ENCODE measurements at regions not wholly inside any gene's neighbourhood (a gene's known extent, or its start where the extent isn't known, plus 50 kb on each side); places are given as distances from the start of the nearest gene placed in this dataset.

DNA sequence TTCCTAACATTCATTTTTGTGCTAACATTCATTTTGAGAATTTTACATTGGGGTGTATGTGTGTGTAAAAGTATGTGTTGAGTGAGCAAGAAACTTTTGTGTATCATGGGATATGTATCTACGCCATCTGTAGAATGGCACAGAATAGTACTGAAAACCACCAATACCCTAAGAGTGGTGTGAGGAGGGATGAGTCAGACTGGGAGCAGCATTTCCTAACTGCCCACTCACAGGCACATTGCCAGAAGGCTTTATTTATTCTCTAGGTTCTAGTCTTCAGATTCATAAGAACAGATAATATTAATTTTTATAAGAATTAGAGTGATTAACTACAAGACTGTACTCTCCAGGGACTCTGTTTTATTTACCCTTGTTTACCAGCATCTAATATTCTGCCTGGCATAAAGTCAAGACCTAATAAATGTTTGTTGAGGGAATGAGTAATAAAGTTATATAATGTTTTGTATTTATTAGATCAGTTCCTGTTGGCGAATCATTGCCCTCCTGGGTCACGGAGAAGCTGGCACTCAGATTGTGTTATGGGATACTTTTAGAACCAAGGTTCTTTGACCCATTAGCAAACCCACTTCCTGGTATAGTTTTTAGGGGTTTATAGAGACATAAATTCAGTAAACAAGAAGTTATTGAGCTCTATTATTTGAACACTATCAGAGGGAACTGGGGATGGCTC, 159.1 kb upstream of the PPP2R2B start:
- DNase-seq (ENCODE audit: low spot score) = peak; percentile 56

DNA sequence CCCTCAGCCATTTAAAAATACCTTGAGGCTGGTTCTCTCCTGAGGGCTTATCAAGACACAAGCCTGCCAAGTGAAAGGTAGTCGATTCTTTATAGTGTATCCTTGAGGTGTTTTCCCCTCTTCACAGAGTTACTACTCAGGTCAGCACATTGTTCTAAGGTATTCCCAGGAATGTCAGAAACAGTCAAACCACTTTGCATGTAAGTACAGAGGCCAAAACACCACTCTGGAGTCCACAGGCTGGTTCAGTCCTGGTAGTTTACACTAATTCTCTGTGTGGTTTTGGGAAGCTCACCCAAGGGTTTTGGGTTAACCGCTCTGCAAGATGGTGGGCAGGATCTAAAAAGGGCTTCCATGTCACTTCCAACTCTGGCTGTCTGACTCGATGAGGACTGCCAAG, 162.3 kb upstream of the PPP2R2B start:
- no peak for DNase-seq (ENCODE audit: low spot score)

DNA sequence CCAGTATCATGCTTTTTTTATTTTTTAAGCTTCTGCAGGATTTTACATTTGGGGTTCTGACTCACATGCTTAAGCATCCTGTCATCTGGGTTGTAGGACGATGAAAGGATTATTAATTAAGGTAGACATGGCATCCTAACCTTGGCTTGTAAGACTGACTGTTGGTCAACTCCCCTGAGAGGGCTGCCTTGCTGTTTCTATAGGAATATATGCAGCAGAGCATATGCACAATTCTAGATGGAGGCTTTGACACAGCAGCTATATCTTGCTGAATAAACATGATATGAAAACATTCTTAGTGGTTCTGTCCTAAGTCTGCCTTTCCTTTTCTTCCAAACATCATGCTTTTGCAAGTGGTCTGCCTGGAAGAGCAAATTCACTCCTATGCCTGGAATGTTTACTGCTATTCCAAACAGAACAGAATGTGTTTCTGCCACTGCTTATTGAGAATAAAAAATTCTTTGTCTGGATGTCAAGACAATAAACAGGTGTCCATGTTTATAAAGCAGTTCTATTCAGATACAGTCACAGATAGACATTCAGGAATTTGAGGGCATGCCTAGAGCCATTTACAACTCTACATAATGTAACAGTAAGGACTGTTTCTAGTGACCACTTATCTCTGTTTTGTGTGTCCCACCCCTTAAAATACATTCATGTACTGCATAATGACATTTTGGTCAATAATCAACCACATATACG, 166.2 kb upstream of the PPP2R2B start:
- no peak for DNase-seq (ENCODE audit: low spot score)

DNA sequence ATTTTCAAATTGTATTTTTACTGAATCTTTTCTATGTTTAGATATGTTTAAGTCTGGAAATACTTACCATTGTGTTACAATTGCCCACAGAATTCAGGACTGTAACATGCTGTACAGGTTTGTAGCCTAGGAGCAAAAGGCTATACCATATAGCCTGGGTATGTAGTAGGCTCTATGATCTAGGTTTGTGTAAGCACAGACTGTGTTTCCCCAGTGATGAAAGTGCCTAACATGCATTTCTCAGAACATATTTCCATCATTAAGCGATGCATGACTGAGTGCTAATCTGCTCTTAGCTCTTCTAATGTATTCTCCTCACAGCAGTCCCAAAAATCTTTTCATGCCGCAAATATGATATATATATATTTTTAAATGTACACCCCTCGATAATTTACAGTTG, 166.7 kb upstream of the PPP2R2B start:
- DNase-seq (ENCODE audit: low spot score) = no peak

DNA sequence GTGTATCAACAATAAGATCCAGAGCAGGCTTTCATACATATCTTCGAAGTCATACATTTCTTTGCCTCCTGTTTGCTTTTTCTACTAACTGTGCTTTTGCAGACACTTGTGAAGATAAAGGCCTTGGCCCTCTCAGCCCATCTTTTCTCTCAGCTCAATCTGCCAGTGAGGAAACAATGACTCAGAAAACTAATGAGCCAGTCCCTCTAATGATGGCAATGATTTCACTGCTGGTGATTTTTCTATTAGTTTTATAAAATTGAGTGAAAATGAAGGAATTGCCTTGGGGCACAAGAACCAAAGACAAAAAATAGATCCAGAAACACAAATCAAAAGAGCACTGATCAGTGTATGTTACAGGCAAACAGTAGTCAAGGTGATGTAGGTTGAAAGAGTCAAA, 167.7 kb upstream of the PPP2R2B start:
- no peak for DNase-seq (ENCODE audit: low spot score)

DNA sequence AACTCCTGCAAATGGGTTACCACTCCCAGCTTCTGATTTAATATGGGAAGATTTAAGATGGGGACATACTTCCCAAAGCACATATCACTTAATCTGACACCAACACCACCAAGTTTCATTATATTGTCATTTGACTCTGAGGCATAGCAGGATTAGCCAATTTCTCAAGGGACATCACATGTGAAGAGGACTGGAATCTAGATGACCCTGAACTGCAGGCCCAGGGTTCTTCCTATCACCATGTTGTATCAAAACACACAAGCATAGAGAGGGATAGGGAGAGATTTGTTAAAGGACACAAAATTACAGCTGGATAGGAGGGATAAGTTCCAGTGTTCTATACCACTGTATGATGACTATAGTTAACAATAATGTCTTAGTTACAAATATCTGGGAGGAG, 168.3 kb upstream of the PPP2R2B start:
- DNase-seq (ENCODE audit: low spot score) = no peak

DNA sequence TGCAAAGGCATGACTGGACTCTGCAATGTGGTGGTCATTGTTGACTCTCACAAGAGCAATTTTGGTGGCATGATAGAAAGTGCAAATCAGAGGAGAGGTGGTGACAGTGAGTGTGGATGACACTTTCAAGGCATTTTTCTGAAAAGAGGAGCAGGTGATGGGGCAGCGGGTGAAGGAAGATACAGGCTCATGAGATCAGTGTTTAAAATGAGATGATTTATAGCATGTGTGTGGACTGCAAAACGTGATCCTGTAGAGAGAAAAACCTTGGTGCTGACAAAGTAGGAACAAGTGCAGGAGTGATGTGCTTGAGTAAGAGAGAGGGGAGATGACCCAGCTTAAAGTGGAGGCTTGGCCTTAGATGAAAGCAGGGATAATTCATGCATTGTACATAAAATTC, 171.2 kb upstream of the PPP2R2B start:
- no peak for DNase-seq (ENCODE audit: low spot score)

DNA sequence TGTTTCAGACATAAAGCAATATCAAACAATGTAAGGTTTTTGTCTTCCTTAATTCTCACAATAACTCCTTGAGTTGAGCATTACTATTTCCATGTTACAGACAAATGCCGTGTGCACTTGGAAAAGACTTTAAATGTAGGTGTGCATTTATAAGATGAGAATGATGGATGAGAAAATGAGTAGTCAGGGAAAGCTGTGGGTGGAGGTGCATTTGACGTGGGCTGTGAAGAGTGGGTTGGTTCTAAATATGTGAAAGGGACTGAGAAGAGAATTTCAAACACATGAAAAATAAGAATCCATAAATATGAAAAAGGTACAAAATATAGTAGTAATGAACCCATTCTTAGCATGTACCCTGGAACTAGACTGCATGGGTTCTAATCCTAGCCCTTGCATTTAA, 171.6 kb upstream of the PPP2R2B start:
- no peak for DNase-seq (ENCODE audit: low spot score)

DNA sequence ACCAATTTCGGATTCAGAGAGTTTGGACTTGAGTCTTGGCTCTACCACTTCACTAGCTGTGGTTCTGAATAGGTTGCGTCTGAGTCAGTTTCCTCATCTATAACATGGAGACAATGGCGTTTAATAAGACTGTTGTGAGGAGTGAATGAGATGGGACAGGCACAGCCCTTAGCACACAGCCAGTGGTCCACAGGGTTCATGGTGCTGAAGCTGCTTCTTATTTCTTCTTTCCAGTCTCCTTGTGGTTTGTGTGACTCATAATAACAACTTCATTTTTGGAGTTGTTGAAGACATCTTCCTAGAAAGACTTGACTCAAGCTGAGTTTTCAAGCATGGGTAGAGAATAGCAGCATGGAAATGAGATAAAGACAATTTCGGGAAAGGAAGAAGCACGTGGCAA, 172.6 kb upstream of the PPP2R2B start:
- DNase-seq (ENCODE audit: low spot score) = no peak

DNA sequence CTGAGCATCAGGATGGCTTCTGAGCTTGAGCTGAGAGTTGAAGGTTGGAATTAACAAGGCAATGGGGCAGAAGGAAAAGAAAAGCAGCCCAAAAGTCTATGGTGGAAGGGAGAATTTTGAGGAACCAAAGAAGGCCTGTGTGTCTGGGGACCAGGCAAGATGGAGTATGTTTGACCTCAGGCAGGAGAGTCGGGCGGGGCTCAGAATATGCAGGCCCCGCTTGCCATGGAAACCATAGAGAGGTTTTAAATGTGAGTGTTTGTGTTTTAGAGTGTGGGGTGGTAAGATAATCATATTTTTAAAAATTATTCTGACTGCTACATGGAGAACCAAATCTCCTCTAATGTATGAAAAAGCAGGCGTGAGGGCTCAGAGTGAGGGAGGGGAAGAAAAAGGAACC, 174.0 kb upstream of the PPP2R2B start:
- no peak for DNase-seq (ENCODE audit: low spot score)

DNA sequence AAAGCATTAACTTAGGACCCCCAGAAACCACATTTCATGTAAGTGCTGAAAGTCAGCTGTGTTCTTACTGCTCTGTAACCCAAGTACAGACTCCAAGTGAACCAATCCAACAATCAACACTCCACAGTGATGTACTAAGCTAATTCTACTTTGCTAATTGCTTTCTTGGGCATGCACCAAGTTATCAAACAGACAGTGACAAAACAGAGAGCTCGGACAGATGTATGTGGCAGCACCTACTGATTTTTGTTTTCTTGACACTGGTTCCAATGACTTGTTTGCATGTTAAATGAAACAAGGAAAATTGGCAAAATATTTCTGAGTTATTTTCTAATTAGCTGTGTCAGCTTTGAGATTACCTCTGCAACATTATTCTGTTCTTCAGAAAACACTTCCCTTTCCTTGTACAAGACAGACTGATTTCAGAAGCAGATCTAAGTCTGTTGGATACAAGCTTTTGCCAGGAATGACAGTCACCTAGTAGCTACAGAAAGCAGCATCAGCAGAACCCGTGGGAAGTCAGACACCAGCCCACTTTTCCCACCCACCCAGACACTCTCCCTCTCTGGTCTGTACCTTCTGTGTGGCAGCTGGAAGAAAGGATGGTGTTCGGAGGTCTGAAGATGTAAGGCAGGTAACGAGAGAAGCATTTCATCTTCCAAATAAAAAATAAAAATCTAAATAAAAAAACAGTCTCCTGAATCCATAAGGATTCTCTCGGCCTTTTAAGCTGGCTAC, 176.7 kb upstream of the PPP2R2B start:
- DNase-seq (ENCODE audit: low spot score) = no peak

DNA sequence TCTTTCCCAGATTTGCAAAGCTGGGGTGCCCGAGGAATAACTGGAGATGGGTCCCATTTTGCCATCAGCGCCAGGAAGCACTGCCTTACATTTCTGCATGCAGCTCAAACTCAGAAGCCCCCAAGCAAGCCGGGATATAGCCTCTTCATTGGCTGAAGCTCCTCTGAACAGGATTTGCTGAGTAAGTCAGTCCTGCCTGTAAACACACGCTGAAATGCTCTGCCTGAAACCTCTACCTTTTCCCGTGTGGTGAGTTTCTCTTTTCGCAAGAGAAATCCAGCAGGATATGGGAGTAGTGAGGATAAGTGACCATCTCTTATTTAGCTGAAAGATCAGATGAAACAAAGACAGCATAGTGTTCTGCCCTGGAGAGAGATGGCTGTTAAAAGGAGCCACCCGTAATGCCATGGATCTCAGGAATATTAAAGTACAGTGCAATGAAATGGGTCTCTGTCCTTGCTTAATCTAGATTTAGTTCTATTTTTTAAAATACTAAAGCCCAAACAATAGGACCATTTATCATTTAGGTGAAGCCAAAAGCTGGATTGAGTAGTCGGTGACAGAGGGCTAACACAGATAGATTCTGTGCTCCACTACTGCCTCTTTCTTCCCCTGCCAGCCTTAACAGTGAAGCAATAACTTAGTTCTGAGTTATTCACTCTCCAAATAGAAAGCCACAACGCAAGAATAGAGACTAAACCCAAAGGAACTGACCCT, 177.5 kb upstream of the PPP2R2B start:
- no peak for DNase-seq (ENCODE audit: low spot score)

DNA sequence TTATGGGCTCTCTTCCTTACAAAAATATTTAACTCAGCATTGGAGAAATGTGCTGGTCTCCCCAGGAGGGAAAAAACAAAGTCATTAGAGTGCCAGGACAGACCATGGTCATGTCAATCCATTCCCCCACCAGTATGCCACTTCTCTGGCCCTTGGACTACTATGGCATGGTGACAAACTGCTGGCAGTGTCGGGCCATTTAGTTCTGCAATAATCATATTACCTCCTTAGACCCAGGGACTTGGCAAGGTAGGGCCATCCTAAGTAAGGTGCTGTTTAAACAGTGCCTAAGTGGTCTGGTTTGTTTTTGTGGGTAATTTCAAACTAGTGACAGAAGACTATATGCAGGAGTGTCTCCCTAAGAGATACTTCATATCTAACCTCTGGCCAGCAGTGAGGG, 177.8 kb upstream of the STK32A start:
- no peak for DNase-seq (ENCODE audit: low spot score)

DNA sequence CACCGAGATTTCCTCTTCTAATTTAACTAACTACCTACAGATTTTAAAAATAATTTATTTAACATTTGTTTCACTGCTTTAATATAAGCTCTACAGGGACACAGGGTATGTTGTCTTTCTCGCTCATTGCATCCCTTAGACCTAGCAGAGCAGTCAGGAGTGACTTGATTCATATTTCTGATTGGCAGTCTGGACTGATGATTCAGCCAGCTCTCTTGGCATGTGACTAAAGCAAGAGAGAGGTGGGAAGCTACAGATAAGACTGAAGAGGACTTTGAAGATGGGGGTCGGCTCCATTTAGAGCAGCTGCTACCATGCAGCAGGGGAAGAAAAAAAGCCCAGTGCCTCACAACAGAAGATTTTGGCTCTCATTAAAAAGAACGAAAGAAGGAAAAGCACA, 173.4 kb upstream of the STK32A start:
- DNase-seq (ENCODE audit: low spot score) = no peak

DNA sequence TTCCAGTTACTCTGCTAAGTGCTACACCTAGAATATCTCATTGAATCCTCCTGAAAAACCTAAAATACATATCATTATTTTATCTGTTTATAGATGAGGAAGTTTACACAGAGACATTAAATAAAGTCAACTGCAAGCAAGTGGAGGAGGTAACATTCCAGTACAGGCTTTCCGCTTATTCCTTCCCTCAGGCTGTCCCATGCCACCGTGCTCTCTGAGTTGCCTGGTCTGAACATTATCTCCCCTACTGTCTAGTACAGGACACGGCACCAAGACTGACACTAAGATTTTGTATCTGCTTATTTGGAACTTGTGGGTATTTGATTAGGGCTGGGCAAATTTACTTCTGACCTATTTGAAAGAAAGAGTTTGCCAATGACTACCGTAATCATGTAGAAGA, 172.4 kb upstream of the STK32A start:
- DNase-seq (ENCODE audit: low spot score) = no peak

DNA sequence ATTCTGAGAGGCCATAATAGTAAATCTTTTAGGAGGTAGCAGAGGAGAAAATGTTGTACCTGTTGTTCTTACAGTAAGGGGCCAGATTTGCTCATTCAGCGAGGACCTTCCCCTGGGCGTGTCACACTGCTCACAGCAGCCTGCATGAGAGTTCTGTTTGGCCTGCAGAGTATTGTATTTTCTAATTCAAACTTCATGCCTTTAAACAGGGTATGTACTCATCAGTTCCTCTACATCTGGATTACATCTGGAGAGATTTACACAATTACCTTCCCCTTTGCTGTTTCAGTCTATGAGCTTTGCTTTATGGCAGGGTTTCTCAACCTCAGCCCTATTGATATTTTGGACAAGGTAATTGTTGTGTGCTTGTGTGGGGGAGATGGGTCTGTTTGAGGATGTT, 170.9 kb upstream of the STK32A start:
- no peak for DNase-seq (ENCODE audit: low spot score)

DNA sequence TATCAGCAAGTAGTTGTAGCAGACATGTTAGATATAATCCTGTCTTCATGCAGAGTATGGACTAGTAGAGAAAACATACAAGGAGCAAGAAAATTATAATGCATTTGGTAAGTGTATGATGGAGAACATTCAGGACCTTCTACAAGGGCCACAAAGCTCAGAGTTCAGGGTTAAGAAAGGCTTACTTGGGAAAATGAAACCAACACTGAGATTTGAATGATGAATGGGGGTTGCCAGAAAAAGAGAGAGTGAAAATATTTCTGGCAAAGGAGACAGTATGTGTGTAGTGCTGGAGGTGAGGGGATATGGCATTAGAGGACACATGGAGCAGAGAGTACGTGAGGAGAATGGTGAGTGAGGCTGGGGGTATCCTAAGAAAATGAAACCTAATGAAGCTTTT, 169.8 kb upstream of the STK32A start:
- no peak for DNase-seq (ENCODE audit: low spot score)

DNA sequence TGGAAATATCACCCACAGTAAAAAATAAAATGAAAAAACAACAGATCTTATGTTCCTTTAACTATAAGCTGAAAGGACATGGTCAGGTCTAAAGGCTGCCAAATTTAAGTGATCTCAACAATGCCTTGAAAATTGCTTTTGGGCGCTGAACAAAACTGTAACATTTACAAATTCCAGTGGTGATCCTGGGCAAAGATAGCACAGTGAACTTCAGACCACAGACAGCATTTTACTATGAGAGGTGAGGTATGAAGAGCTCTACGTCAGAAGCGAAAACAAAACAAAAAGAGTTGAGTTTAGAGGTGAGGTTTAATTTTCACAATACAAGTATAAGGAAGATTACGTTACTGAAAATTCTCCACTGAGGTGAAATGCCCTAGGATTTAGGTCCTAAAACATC, 165.8 kb upstream of the STK32A start:
- no peak for DNase-seq (ENCODE audit: low spot score)

DNA sequence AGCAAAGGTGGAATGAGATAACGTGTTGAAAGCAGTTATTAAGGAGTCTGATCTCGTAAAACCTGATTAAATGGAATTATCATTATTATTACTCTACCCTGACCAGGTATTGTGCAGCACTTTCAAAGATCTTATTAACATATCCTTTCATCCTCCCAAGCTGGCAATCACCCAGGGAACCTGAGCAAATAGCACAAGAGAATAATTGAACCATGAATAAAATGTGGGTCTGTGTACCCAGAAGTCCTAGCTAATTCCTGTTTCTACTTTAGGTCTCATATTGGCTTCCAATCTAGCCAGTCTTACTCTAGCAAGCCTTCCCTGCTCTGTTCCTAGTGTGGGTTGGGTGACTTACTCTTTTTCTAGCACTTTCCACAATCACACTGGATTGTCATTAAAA, 162.2 kb upstream of the STK32A start:
- no peak for DNase-seq (ENCODE audit: low spot score)

DNA sequence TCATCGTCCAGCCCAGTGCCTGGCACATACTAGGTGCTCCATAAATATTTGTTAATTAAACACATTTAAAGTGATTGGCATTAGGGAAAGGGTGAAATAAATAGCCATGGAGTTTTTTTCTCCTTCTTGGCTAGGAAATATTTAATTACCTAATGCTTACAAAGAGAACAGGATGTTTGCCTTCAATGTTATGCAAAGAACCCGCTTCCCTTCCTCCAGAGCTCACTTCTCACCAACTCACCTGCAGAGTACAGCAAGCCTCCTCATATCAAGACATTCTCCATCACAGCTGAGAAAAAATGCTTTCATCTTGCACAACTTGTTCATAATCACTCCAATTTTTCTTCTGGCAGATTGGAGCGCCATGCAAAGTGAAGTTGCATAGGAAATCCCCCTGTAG, 161.7 kb upstream of the STK32A start:
- no peak for DNase-seq (ENCODE audit: low spot score)

DNA sequence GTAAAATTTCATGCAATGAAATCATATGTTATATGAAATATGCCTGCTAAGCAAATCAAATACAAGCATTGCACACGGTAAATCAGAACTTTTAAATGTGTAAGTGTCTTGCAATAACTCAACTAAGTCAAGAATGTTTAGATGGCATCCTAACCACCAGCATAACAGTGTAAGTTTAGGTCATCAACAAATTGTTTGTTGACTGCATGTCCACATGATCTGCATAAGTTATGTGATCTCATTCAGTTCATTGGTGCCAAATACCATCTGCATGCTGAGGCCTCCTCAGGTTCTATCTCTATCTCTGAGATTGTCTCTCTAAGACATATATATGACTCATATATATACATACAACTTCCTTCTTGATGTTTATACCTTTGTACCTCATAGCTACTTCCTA, 159.6 kb upstream of the STK32A start:
- no peak for DNase-seq (ENCODE audit: low spot score)

DNA sequence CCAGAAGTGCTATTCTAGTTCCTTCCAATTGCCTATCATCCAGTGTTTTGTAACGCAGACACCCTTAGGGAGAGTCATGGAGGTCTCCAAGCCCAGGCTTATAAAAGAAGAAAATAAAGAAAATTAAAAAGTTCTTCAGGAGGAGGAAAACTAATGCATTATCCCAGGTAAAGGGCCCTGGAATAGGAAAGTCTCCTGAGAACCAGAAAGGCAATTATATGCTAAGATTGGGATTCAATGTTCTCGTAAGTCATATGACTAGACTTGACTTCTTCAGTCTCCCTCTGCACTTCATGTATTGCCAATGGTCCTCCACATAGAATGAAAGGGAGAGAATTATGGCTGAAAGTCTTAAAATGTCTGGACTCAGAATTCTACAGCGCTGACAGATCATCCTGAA, 154.4 kb upstream of the STK32A start:
- no peak for DNase-seq (ENCODE audit: low spot score)

DNA sequence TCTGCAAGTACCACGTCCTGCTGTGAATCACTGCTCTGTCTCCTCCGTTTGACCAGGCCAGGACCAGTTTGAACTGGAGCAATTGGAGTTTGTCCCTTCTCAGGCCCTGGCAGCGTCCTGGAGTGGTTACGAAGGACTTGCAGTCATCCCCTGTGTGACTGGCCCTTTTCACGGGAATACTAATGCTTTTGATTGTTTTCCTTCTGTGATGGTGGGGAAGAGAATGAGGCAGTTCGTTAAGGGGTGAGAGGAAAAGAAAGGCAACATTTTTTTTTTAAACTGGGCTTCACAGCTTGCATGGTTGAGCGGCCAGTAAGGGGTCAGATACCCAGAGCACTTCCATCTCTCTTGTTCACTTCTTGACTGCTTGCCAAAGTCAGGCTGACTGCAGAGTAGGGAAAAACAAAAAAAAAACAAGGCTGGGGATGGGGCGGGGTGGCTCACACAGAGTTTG, 153.5 kb upstream of the STK32A start:
- no peak for DNase-seq (ENCODE audit: low spot score)
